IMR-90 (cell line): ENCODE measurements at regions not wholly inside any gene's neighbourhood (a gene's known extent, or its start where the extent isn't known, plus 50 kb on each side); places are given as distances from the start of the nearest gene placed in this dataset.

ENCODE experiments used
- BHLHE40 ChIP-seq: fragments of 150-350 bp; IDR thresholded peaks from 2 replicates; pipeline ENCODE4 v1.6.1; 2016; ENCODE audit warnings: mild to moderate bottlenecking, low read depth, low read length
- CEBPB ChIP-seq: IDR thresholded peaks from 2 replicates; pipeline ENCODE4 v1.6.1; 2012; ENCODE audit warnings: low read depth, low read length, improper control_type of control experiment
- CTCF ChIP-seq: conservative IDR thresholded peaks from 2 replicates; pipeline ENCODE4 v1.5.1; 2012; ENCODE audit warnings: mild to moderate bottlenecking, low read depth, low read length, improper control_type of control experiment
- FOS ChIP-seq: fragments of 150-350 bp; IDR thresholded peaks from 2 replicates; pipeline ENCODE4 v1.6.1; 2016; ENCODE audit warnings: low read depth, low read length
- MAFK ChIP-seq: IDR thresholded peaks from 2 replicates; pipeline ENCODE4 v1.6.1; 2012; ENCODE audit warnings: low read depth, low read length, improper control_type of control experiment
- MAZ ChIP-seq: IDR thresholded peaks from 2 replicates; pipeline ENCODE4 v1.6.1; 2012; ENCODE audit warnings: low read depth, mild to moderate bottlenecking, low read length, improper control_type of control experiment, moderate library complexity, borderline replicate concordance
- POLR2A ChIP-seq: IDR thresholded peaks from 2 replicates; pipeline ENCODE4 v1.6.1; 2012; ENCODE audit warnings: mild to moderate bottlenecking, low read depth, low read length
- RAD21 ChIP-seq: IDR thresholded peaks from 2 replicates; pipeline ENCODE4 v1.6.1; 2012; ENCODE audit warnings: low read length, improper control_type of control experiment
- RFX5 ChIP-seq: IDR thresholded peaks from 2 replicates; pipeline ENCODE4 v1.8.0; 2012; ENCODE audit warnings: low read depth, mild to moderate bottlenecking, low read length, moderate library complexity

- TF ChIP-seq CTCF (no peak), RAD21 (no peak), POLR2A (no peak), RFX5 (no peak), CEBPB (no peak), MAFK (no peak), FOS (no peak), MAZ (no peak), BHLHE40 (no peak)
Observed at GRCh38 chr14:59103396-59103795, 85.1 kb upstream of the DAAM1 start.
